ENCODE measurements at regions not wholly inside any gene's neighbourhood (a gene's known extent, or its start where the extent isn't known, plus 50 kb on each side); places are given as distances from the start of the nearest gene placed in this dataset.

GRCh38 chr11:69559181-69559580 lies 77.7 kb downstream of the LINC01488 start:
- CTCF ChIA-PET = no interaction called here
- H3K36me3 ChIP-seq (ENCODE audit: control insufficient read depth in 2 of 2, insufficient read depth in 1 of 2, low read length in 2 of 2) = no peaks in the 10 kb centered on the region
- POLR2A ChIA-PET = no interaction called here
- no peaks in the 10 kb centered on the region for H3K9me3 ChIP-seq (ENCODE audit: control insufficient read depth, insufficient read depth, low read depth, low read length)
- H3K4me3 ChIP-seq (ENCODE audit: low read depth, low read length) = no peak overlapping the region
- H3K4me1 ChIP-seq (ENCODE audit: control insufficient read depth, insufficient read depth, low read length) = no peaks in the 10 kb centered on the region
- no peak overlapping the region for H3K27ac ChIP-seq (ENCODE audit: extremely low read depth, low read depth, low read length)
- TF ChIP-seq ZNF560 (tag by site-specific recombination; IDR thresholded peaks at IDR 0.05; ENCODE audit: borderline replicate concordance) (no peak), ZNF621 (tag by site-specific recombination; IDR thresholded peaks at IDR 0.05) (no peak), HIC1 (tag by site-specific recombination; IDR thresholded peaks at IDR 0.05) (no peak), ZNF19 (tag by site-specific recombination; IDR thresholded peaks at IDR 0.05; ENCODE audit: low read depth) (no peak), ZNF623 (tag by site-specific recombination; IDR thresholded peaks at IDR 0.05) (no peak), ZNF239 (tag by site-specific recombination; IDR thresholded peaks at IDR 0.05) (no peak), SALL2 (tag by site-specific recombination; IDR thresholded peaks at IDR 0.05; ENCODE audit: borderline replicate concordance) (no peak), ZNF664 (tag by site-specific recombination; IDR thresholded peaks at IDR 0.05) (no peak), YY2 (tag by site-specific recombination; IDR thresholded peaks at IDR 0.05) (no peak), ZBTB10 (tag by site-specific recombination; IDR thresholded peaks at IDR 0.05) (no peak), FEZF1 (tag by site-specific recombination; IDR thresholded peaks at IDR 0.05) (no peak), ZNF202 (tag by site-specific recombination; IDR thresholded peaks at IDR 0.05; ENCODE audit: borderline replicate concordance) (no peak), MZF1 (tag by site-specific recombination; IDR thresholded peaks at IDR 0.05; ENCODE audit: borderline replicate concordance) (no peak), ZSCAN16 (tag by site-specific recombination; IDR thresholded peaks at IDR 0.05) (no peak), ZFP69B (tag by site-specific recombination; IDR thresholded peaks at IDR 0.05) (no peak), ZNF585B (tag by site-specific recombination; IDR thresholded peaks at IDR 0.05) (no peak), MYNN (tag by site-specific recombination; IDR thresholded peaks at IDR 0.05; ENCODE audit: borderline replicate concordance) (no peak), ZNF707 (tag by site-specific recombination; IDR thresholded peaks at IDR 0.05) (no peak), ZEB2 (tag by site-specific recombination; IDR thresholded peaks at IDR 0.05) (no peak), ZNF362 (tag by site-specific recombination; IDR thresholded peaks at IDR 0.05) (no peak)

GRCh38 chr11:69560141-69560790 lies 78.8 kb downstream of the LINC01488 start:
- H3K4me3 ChIP-seq (ENCODE audit: low read depth, low read length) = no peak overlapping the region
- H3K9me3 ChIP-seq (ENCODE audit: control insufficient read depth, insufficient read depth, low read depth, low read length) = no peaks in the 10 kb centered on the region
- H3K36me3 ChIP-seq (ENCODE audit: control insufficient read depth in 2 of 2, insufficient read depth in 1 of 2, low read length in 2 of 2) = no peaks in the 10 kb centered on the region
- TF ChIP-seq ZNF626 (tag by site-specific recombination; IDR thresholded peaks at IDR 0.05) = no peak
- no peak for TF ChIP-seq ZNF19 (tag by site-specific recombination; IDR thresholded peaks at IDR 0.05; ENCODE audit: low read depth)
- TF ChIP-seq YY1 (tag by site-specific recombination; IDR thresholded peaks at IDR 0.05) = no peak
- TF ChIP-seq ZNF548 (tag by site-specific recombination; IDR thresholded peaks at IDR 0.05) = no peak
- H3K27ac ChIP-seq (ENCODE audit: extremely low read depth, low read depth, low read length) = no peak overlapping the region
- H3K4me1 ChIP-seq (ENCODE audit: control insufficient read depth, insufficient read depth, low read length) = no peaks in the 10 kb centered on the region
- ChIA-PET CTCF (no interaction called here), POLR2A (no interaction called here)
